ENCODE measurements at regions not wholly inside any gene's neighbourhood (a gene's known extent, or its start where the extent isn't known, plus 50 kb on each side); places are given as distances from the start of the nearest gene placed in this dataset.
A peak's percentile ranks its signal among the peaks of the same experiment; 100 is the strongest.

- DNase-seq (ENCODE audit: low read depth): no peak
- no peak overlapping the region for H3K4me3 ChIP-seq (ENCODE audit: low read length)
- no peak for TF ChIP-seq CTCF (IDR thresholded peaks at IDR 0.05; ENCODE audit: insufficient read depth, low read depth, low read length, missing control alignments)
Measured at GRCh38 chrX:34576864-34577263, 80.2 kb downstream of the TMEM47 start.

- no peak for TF ChIP-seq CTCF (IDR thresholded peaks at IDR 0.05; ENCODE audit: insufficient read depth, low read depth, low read length, missing control alignments)
- no peak overlapping the region for H3K4me3 ChIP-seq (ENCODE audit: low read length)
- DNase-seq (ENCODE audit: low read depth): no peak
Measured at GRCh38 chrX:34565981-34566380, 91.1 kb downstream of the TMEM47 start.

- peak; percentile 60 for DNase-seq (ENCODE audit: low read depth)
- H3K4me3 ChIP-seq (ENCODE audit: low read length): no peak overlapping the region
- TF ChIP-seq CTCF (IDR thresholded peaks at IDR 0.05; ENCODE audit: insufficient read depth, low read depth, low read length, missing control alignments): no peak
Measured at GRCh38 chrX:34563804-34564203, 93.3 kb downstream of the TMEM47 start.

- DNase-seq (ENCODE audit: low read depth): no peak
- no peak for TF ChIP-seq CTCF (IDR thresholded peaks at IDR 0.05; ENCODE audit: insufficient read depth, low read depth, low read length, missing control alignments)
- no peak overlapping the region for H3K4me3 ChIP-seq (ENCODE audit: low read length)
Measured at GRCh38 chrX:34563061-34563460, 94.0 kb downstream of the TMEM47 start.

GRCh38 chrX:34562006-34562405, 95.1 kb downstream of the TMEM47 start:
- peak; percentile 9 for DNase-seq (ENCODE audit: low read depth)
- TF ChIP-seq CTCF (IDR thresholded peaks at IDR 0.05; ENCODE audit: insufficient read depth, low read depth, low read length, missing control alignments): no peak
- H3K4me3 ChIP-seq (ENCODE audit: low read length): no peak overlapping the region

GRCh38 chrX:34560180-34560579, 96.9 kb downstream of the TMEM47 start:
- DNase-seq (ENCODE audit: low read depth): no peak
- no peak overlapping the region for H3K4me3 ChIP-seq (ENCODE audit: low read length)
- no peak for TF ChIP-seq CTCF (IDR thresholded peaks at IDR 0.05; ENCODE audit: insufficient read depth, low read depth, low read length, missing control alignments)

GRCh38 chrX:34559325-34559724, 97.8 kb downstream of the TMEM47 start:
- no peak for TF ChIP-seq CTCF (IDR thresholded peaks at IDR 0.05; ENCODE audit: insufficient read depth, low read depth, low read length, missing control alignments)
- H3K4me3 ChIP-seq (ENCODE audit: low read length): no peak overlapping the region
- peak; percentile 60 for DNase-seq (ENCODE audit: low read depth)
